Chondrocyte (in vitro differentiated cells): ENCODE measurements at regions not wholly inside any gene's neighbourhood (a gene's known extent, or its start where the extent isn't known, plus 50 kb on each side); places are given as distances from the start of the nearest gene placed in this dataset.
"Not testable (repeated sequence)": the region's sequence is repeated elsewhere in the genome, so short reads cannot be mapped to it uniquely, and the experiment has no call there.

ENCODE experiments used
- DNase-seq: peaks from one replicate; pipeline ENCODE4 v3.0.0; 2021; ENCODE audit warnings: mixed read lengths, low spot score
- H3K27ac Mint-ChIP-seq: one replicate; pipeline ENCODE4 v1.8.0; 2021; ENCODE audit warnings: mild to moderate bottlenecking, moderate library complexity, mixed read lengths; ENCODE audit not compliant: unreplicated experiment
- H3K27me3 Mint-ChIP-seq: 2 replicates; pipeline ENCODE4 v1.8.0; 2021; ENCODE audit warnings: low read depth, mixed read lengths
- H3K36me3 Mint-ChIP-seq: 2 replicates; pipeline ENCODE4 v1.8.0; 2021; ENCODE audit warnings: low read depth, mixed read lengths
- H3K4me1 Mint-ChIP-seq: 2 replicates; pipeline ENCODE4 v1.8.0; 2021; ENCODE audit warnings: low read depth, mild to moderate bottlenecking, mixed read lengths
- H3K4me3 Mint-ChIP-seq: one replicate; pipeline ENCODE4 v1.8.0; 2021; ENCODE audit warnings: mild to moderate bottlenecking, moderate library complexity, mixed read lengths; ENCODE audit not compliant: unreplicated experiment
- H3K9me3 Mint-ChIP-seq: 2 replicates; pipeline ENCODE4 v1.8.0; 2021; ENCODE audit warnings: low read depth, mixed read lengths
- CTCF ChIP-seq: fragments of 200-600 bp; sonication (generic); IDR thresholded peaks from 2 replicates; pipeline ENCODE4 v1.5.0; 2021; ENCODE audit warnings: antibody characterized with exemption, mild to moderate bottlenecking, moderate library complexity

- H3K4me1 Mint-ChIP-seq: no peaks in the 10 kb centered on the region
- TF ChIP-seq CTCF: no peak
- no peaks in the 10 kb centered on the region for H3K36me3 Mint-ChIP-seq
- no peak overlapping the region for H3K27ac Mint-ChIP-seq
- no peak for DNase-seq
- no peak overlapping the region for H3K4me3 Mint-ChIP-seq
- H3K9me3 Mint-ChIP-seq: peaks cover 3% of the 10 kb centered on the region
- peaks cover 2% of the 10 kb centered on the region for H3K27me3 Mint-ChIP-seq
Observed at GRCh38 chr4:79700356-79700755, 292.3 kb upstream of the GK2 start.

- peaks cover 16% of the 10 kb centered on the region for H3K9me3 Mint-ChIP-seq
- no peaks in the 10 kb centered on the region for H3K36me3 Mint-ChIP-seq
- no peak overlapping the region for H3K4me3 Mint-ChIP-seq
- DNase-seq: no peak
- H3K27ac Mint-ChIP-seq: no peak overlapping the region
- H3K27me3 Mint-ChIP-seq: peaks cover 10% of the 10 kb centered on the region
- no peak for TF ChIP-seq CTCF
- no peaks in the 10 kb centered on the region for H3K4me1 Mint-ChIP-seq
Observed at GRCh38 chr4:79697444-79697843, 289.4 kb upstream of the GK2 start.

GRCh38 chr4:79696534-79696933 is 288.5 kb upstream of the GK2 start:
- peaks cover 21% of the 10 kb centered on the region for H3K9me3 Mint-ChIP-seq
- not testable (repeated sequence) for DNase-seq, H3K4me3 Mint-ChIP-seq, H3K36me3 Mint-ChIP-seq, H3K27ac Mint-ChIP-seq, H3K4me1 Mint-ChIP-seq, H3K27me3 Mint-ChIP-seq

- H3K4me1 Mint-ChIP-seq: no peaks in the 10 kb centered on the region
- no peak overlapping the region for H3K4me3 Mint-ChIP-seq
- TF ChIP-seq CTCF: no peak
- no peak for DNase-seq
- peaks cover 22% of the 10 kb centered on the region for H3K9me3 Mint-ChIP-seq
- no peaks in the 10 kb centered on the region for H3K36me3 Mint-ChIP-seq
- H3K27me3 Mint-ChIP-seq: peaks cover 10% of the 10 kb centered on the region
- H3K27ac Mint-ChIP-seq: no peak overlapping the region
Observed at GRCh38 chr4:79695848-79696247, 287.8 kb upstream of the GK2 start.

- Mint-ChIP-seq H3K9me3 (peaks cover 23% of the 10 kb centered on the region), H3K4me1 (no peaks in the 10 kb centered on the region), H3K4me3 (no peak overlapping the region), H3K27ac (no peak overlapping the region), H3K27me3 (peaks cover 22% of the 10 kb centered on the region), H3K36me3 (no peaks in the 10 kb centered on the region)
- DNase-seq: no peak
- TF ChIP-seq CTCF: no peak
Observed at GRCh38 chr4:79689740-79690139, 281.7 kb upstream of the GK2 start.

- H3K4me3 Mint-ChIP-seq: no peak overlapping the region
- no peak for DNase-seq
- TF ChIP-seq CTCF: no peak
- no peak overlapping the region for H3K27ac Mint-ChIP-seq
- no peaks in the 10 kb centered on the region for H3K36me3 Mint-ChIP-seq
- peaks cover 12% of the 10 kb centered on the region for H3K9me3 Mint-ChIP-seq
- no peaks in the 10 kb centered on the region for H3K4me1 Mint-ChIP-seq
- H3K27me3 Mint-ChIP-seq: peaks cover 22% of the 10 kb centered on the region
Observed at GRCh38 chr4:79688691-79689090, 280.7 kb upstream of the GK2 start.
